ENCODE measurements at regions not wholly inside any gene's neighbourhood (a gene's known extent, or its start where the extent isn't known, plus 50 kb on each side); places are given as distances from the start of the nearest gene placed in this dataset.
"Not testable (repeated sequence)": the region's sequence is repeated elsewhere in the genome, so short reads cannot be mapped to it uniquely, and the experiment has no call there.

GRCh38 chr3:197450810-197451209, 105.0 kb downstream of the BDH1 start:
- H3K36me3 ChIP-seq, result no peaks in the 10 kb centered on the region
- intact Hi-C loops (cut with DNase I), result no loop called here
- H3K27me3 ChIP-seq, result no peaks in the 10 kb centered on the region
- 93 to 95% methylated on average over 4 of the region's 4 CpGs for whole genome bisulfite sequencing, 2 donors
- no peak overlapping the region for H3K27ac ChIP-seq
- no peak for DNase-seq
- no peaks in the 10 kb centered on the region for H3K9me3 ChIP-seq
- H3K4me3 ChIP-seq (replicated peaks in 1 of 3), result no peak overlapping the region
- peaks cover 0 to 1% of the 10 kb centered on the region in 2 donors for H3K4me1 ChIP-seq
- no peak for TF ChIP-seq CTCF (IDR thresholded peaks at IDR 0.05)
- no peak for TF ChIP-seq POLR2A (IDR thresholded peaks at IDR 0.05)

GRCh38 chr3:197450308-197450707, 105.5 kb downstream of the BDH1 start:
- H3K27ac ChIP-seq, result no peak overlapping the region
- H3K27me3 ChIP-seq, result no peaks in the 10 kb centered on the region
- intact Hi-C loops (cut with DNase I), result no loop called here
- no peak for TF ChIP-seq POLR2A (IDR thresholded peaks at IDR 0.05)
- TF ChIP-seq CTCF (IDR thresholded peaks at IDR 0.05), result no peak
- H3K4me1 ChIP-seq, result no peaks in the 10 kb centered on the region
- H3K4me3 ChIP-seq (replicated peaks in 1 of 3), result no peak overlapping the region
- no peak for DNase-seq
- no peaks in the 10 kb centered on the region for H3K9me3 ChIP-seq
- no peaks in the 10 kb centered on the region for H3K36me3 ChIP-seq
- 75 to 93% methylated on average over 2 of the region's 2 CpGs for WGBS, 2 donors

GRCh38 chr3:197449181-197449580, 106.6 kb downstream of the BDH1 start:
- H3K9me3 ChIP-seq; H3K27ac ChIP-seq; H3K36me3 ChIP-seq; DNase-seq; H3K27me3 ChIP-seq; intact Hi-C loops (cut with DNase I); H3K4me1 ChIP-seq; H3K4me3 ChIP-seq (replicated peaks in 1 of 3): not testable (repeated sequence)
- 88% methylated on average over 3 of the region's 3 CpGs for WGBS, 2 donors

GRCh38 chr3:197447781-197448180, 108.0 kb downstream of the BDH1 start:
- H3K9me3 ChIP-seq; H3K27me3 ChIP-seq; H3K36me3 ChIP-seq; DNase-seq; H3K4me3 ChIP-seq (replicated peaks in 1 of 3); H3K27ac ChIP-seq; intact Hi-C loops (cut with DNase I); H3K4me1 ChIP-seq: not testable (repeated sequence)
- 83% methylated on average over 6 of the region's 6 CpGs for WGBS, 2 donors

- WGBS, 2 donors, result 86 to 92% methylated on average over 7 of the region's 7 CpGs
- H3K4me3 ChIP-seq (replicated peaks in 1 of 3), result no peak overlapping the region
- DNase-seq, result no peak
- H3K27me3 ChIP-seq, result no peaks in the 10 kb centered on the region
- H3K27ac ChIP-seq, result no peak overlapping the region
- no peaks in the 10 kb centered on the region for H3K4me1 ChIP-seq
- H3K9me3 ChIP-seq, result no peaks in the 10 kb centered on the region
- intact Hi-C loops (cut with DNase I), result no loop called here
- no peak for TF ChIP-seq CTCF (IDR thresholded peaks at IDR 0.05)
- TF ChIP-seq POLR2A (IDR thresholded peaks at IDR 0.05), result no peak
- H3K36me3 ChIP-seq, result no peaks in the 10 kb centered on the region
Observed at GRCh38 chr3:197447057-197447456, 108.7 kb downstream of the BDH1 start.

- no peaks in the 10 kb centered on the region for H3K9me3 ChIP-seq
- no peaks in the 10 kb centered on the region for H3K36me3 ChIP-seq
- DNase-seq, result no peak
- H3K27ac ChIP-seq, result no peak overlapping the region
- intact Hi-C loops (cut with DNase I), result no loop called here
- 83 to 84% methylated on average over 9 of the region's 9 CpGs for WGBS, 2 donors
- no peaks in the 10 kb centered on the region for H3K4me1 ChIP-seq
- no peaks in the 10 kb centered on the region for H3K27me3 ChIP-seq
- H3K4me3 ChIP-seq (replicated peaks in 1 of 3), result no peak overlapping the region
- TF ChIP-seq POLR2A (IDR thresholded peaks at IDR 0.05), result no peak
- no peak for TF ChIP-seq CTCF (IDR thresholded peaks at IDR 0.05)
Observed at GRCh38 chr3:197446700-197447056, 109.1 kb downstream of the BDH1 start.
